ENCODE measurements at regions not wholly inside any gene's neighbourhood (a gene's known extent, or its start where the extent isn't known, plus 50 kb on each side); places are given as distances from the start of the nearest gene placed in this dataset.

DNA sequence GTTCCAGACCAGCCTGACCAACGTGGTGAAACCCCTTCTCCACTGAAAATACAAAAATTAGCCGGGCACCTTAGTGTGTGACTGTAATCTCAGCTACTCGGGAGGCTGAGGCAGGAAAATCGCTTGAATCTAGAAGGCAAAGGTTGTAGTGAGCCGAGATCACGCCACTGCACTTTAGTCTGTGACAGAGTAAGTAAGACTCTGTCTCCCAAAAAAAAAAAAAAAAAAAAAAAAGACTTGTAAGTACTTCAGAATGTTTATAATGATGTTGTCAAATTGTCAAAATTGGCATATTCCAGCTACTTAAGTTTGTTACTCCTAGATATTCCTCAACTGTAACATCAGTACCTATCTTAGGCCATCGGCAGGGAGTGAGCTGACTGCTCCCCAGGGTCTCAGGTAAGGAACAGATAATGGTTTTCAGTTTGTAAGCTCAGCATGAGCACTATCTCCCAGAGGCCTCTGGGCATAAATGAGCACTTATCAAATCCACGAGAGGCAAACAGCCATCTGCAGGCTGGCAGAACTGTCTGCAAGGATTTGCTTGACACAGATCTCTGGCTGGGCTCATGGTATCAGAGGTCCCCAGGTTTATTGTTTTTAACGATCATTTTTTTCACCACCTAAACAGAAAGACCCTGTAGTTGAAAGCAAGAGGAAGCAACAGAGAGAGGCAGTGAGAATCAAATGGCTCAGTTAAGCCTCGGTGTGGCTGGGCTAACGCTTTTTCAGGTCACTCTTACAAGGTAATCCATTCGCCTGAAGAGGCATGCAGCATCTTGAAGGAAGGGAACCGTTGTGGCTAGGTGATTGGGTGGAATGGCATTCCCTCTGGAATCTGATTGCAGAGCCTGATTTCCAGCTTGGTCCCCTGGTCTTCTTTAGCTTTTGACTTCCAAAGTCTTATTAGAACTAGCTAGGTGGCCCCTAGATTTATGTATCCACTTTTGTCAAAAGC is 115.9 kb downstream of the LY86 start:
- DNase-seq (ENCODE audit: low spot score): no peak
- in situ Hi-C loops (cut with MboI; ENCODE audit: low sequenced_read_pairs, unreplicated experiment): no loop called here
- TF ChIP-seq, protein P1, sequence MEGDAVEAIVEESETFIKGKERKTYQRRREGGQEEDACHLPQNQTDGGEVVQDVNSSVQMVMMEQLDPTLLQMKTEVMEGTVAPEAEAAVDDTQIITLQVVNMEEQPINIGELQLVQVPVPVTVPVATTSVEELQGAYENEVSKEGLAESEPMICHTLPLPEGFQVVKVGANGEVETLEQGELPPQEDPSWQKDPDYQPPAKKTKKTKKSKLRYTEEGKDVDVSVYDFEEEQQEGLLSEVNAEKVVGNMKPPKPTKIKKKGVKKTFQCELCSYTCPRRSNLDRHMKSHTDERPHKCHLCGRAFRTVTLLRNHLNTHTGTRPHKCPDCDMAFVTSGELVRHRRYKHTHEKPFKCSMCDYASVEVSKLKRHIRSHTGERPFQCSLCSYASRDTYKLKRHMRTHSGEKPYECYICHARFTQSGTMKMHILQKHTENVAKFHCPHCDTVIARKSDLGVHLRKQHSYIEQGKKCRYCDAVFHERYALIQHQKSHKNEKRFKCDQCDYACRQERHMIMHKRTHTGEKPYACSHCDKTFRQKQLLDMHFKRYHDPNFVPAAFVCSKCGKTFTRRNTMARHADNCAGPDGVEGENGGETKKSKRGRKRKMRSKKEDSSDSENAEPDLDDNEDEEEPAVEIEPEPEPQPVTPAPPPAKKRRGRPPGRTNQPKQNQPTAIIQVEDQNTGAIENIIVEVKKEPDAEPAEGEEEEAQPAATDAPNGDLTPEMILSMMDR (IDR thresholded peaks at IDR 0.05; ENCODE audit: borderline replicate concordance, control extremely low read depth, extremely low read depth, insufficient read depth, missing control alignments): no peak

DNA sequence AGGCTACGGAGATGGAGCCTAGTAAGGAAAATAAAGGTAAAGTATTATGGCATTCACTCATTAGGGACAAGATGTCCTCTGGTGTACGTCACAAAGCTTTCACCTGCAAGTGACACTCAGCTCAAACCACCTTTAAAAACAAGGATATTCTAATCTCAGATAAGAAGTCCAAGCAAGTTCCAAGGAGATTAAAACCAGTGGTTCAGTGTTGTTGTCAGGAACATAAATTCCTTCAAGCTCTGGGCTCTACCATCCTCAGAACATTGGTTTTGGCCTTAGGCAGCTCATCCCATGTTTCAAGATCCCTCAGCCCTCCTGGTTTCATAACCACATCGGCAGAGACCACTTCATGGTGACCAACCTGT is 116.5 kb downstream of the LY86 start:
- in situ Hi-C loops (cut with MboI; ENCODE audit: low sequenced_read_pairs, unreplicated experiment): no loop called here
- TF ChIP-seq, protein P1 (IDR thresholded peaks at IDR 0.05; ENCODE audit: borderline replicate concordance, control extremely low read depth, extremely low read depth, insufficient read depth, missing control alignments): no peak
- DNase-seq (ENCODE audit: low spot score): no peak

DNA sequence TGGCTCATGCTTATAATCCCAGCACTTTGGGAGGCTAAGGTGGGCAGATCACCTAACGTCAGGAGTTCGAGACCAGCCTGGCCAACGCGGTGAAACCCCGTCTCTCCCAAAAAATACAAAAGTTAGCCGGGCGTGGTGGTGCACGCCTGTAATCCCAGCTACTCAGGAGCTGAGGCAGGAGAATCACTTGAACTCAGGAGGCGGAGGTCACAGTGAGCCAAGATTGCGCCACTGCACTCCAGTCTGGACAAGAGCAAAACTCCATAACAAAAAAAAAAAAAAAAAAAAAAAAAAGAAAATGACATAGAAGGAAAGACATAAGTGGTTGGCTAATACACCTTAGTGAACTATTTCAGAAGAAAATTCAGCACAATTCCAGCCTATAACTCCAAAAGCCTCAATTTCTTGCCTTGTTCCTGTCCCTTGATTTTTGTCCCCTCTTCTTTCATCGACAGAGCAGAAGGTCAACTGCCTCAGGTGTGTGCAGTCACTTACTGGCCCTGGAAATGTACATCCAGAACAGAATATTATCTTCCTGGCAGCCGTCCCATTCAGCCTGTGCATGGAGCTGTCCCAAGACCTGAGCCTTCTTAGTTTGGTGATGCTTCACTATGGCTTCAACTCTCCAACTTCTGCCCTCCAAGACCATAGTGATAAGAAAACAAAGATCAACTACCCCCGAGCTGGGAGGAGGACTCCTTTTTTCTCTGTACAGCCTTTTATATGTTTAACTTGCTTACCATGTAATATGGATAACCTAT is 117.6 kb downstream of the LY86 start:
- in situ Hi-C loops (cut with MboI; ENCODE audit: low sequenced_read_pairs, unreplicated experiment): no loop called here
- DNase-seq (ENCODE audit: low spot score): no peak
- TF ChIP-seq, protein P1 (IDR thresholded peaks at IDR 0.05; ENCODE audit: borderline replicate concordance, control extremely low read depth, extremely low read depth, insufficient read depth, missing control alignments): no peak

DNA sequence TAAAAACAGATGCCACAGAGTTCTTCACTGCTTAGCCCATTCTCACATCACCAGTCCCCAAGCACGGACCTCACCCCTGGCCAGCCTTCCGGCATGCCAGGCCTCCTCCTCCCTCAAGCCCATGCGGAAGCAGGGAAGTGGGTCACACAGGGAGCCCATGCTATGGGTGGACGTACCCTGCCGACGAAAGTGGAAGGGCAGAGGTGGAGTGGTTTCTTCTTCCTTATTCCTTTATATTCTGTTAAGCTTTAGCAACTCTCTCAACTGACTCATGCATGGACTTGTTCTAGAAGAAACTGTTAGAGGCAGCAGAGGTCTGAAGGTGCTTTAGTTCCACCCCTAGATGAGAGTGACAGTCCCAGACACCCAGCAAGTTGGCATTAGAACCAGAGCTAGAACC is 118.6 kb downstream of the LY86 start:
- no peak for DNase-seq (ENCODE audit: low spot score)
- in situ Hi-C loops (cut with MboI; ENCODE audit: low sequenced_read_pairs, unreplicated experiment): no loop called here
- TF ChIP-seq, protein P1 (IDR thresholded peaks at IDR 0.05; ENCODE audit: borderline replicate concordance, control extremely low read depth, extremely low read depth, insufficient read depth, missing control alignments): no peak

DNA sequence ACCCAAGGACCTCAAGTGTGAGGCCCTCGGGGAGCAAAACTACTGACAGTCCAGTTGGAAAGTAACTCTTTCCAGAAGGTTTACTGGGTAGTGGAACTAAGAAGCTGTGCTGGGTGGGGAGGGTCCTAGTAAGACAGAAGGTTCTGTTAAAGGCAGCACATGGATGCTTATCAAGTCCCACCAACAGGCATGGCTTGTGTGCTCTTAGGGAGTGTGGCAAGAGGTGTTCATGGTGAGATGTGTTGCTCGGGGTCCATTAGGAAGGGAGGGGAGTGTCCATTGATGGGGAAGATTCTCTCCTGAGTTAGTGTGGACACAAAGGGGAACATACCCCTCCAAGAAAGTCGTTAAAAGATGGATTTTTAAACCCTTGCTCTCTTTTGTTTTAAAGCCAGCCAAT is 120.6 kb downstream of the LY86 start:
- in situ Hi-C loops (cut with MboI; ENCODE audit: low sequenced_read_pairs, unreplicated experiment): no loop called here
- no peak for DNase-seq (ENCODE audit: low spot score)
- TF ChIP-seq, protein P1 (IDR thresholded peaks at IDR 0.05; ENCODE audit: borderline replicate concordance, control extremely low read depth, extremely low read depth, insufficient read depth, missing control alignments): no peak

DNA sequence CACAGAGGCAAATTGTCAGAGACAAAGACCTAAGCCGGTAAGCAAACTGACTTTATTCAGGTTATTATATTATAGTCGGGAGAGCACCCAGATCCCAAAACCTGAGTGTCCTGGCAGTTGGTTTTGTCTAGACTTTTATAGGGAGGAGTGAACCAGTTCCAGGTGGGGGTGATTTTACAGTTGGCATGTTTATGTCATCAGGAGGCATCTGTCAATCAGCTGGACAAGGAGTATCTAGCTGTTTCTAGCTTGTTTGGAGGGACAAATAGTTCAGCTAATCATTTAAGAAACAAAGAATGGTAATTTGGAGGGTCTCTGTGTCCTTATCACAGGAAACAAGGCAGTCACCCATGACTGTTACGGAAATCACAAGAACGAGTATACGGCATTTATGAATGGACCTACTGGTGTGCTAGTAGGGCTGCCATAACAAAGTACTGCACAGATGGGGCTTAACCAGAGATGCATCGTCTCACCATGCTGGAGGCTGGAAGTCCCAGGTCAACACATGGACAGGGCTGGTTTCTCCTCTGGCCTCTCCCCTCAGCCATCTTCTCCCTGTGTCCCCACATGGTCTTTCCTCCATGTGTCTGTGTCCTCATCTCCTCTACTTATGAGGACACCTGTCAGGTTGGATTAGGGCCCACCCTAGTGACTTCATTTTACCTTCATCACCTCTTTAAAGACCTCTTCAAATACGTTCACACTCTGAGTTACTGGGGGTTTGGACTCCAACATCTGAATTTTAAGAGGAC is 122.7 kb downstream of the LY86 start:
- TF ChIP-seq, protein P1 (IDR thresholded peaks at IDR 0.05; ENCODE audit: borderline replicate concordance, control extremely low read depth, extremely low read depth, insufficient read depth, missing control alignments): no peak
- in situ Hi-C loops (cut with MboI; ENCODE audit: low sequenced_read_pairs, unreplicated experiment): no loop called here
- DNase-seq (ENCODE audit: low spot score): no peak

Measured in GM13976 (cell line).